Globus pallidus (tissue), 1 donor: ENCODE measurements at regions not wholly inside any gene's neighbourhood (a gene's known extent, or its start where the extent isn't known, plus 50 kb on each side); places are given as distances from the start of the nearest gene placed in this dataset.
"Not testable (repeated sequence)": the region's sequence is repeated elsewhere in the genome, so short reads cannot be mapped to it uniquely, and the experiment has no call there.

Experiments used
- DNase-seq: peaks from one replicate; pipeline ENCODE4 v3.0.0-alpha.2; 2015; ENCODE audit warnings: low spot score

DNA sequence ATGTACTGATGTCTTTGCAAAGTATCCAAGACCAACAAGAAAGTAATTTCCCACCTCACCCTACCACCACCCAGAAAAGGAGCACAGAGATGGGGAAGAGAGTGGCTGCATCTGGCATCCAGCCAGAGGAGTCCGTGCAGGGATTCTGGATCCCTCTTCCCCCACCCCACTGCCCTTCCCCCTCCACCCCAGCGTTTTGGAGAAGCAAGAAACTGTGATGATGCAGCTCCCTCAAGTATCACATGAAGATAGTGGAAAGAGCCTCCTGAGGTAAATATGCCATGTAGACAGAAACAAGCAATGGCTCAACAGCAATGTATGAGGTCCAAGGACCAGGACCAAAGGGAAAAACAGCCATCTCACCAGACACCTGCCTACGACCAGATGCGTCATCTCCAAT is 153.8 kb downstream of the DEPDC1B start:
- DNase-seq = no peak

- no peak for DNase-seq
These were observed 154.4 kb downstream of the DEPDC1B start for GRCh38 chr5:60545551-60545950.

- no peak for DNase-seq
These were observed 155.8 kb downstream of the DEPDC1B start for GRCh38 chr5:60544142-60544541.

- DNase-seq = no peak
These were observed 158.0 kb downstream of the DEPDC1B start for GRCh38 chr5:60541980-60542379.

GRCh38 chr5:60540856-60541805 is 158.8 kb downstream of the DEPDC1B start:
- DNase-seq = no peak

DNA sequence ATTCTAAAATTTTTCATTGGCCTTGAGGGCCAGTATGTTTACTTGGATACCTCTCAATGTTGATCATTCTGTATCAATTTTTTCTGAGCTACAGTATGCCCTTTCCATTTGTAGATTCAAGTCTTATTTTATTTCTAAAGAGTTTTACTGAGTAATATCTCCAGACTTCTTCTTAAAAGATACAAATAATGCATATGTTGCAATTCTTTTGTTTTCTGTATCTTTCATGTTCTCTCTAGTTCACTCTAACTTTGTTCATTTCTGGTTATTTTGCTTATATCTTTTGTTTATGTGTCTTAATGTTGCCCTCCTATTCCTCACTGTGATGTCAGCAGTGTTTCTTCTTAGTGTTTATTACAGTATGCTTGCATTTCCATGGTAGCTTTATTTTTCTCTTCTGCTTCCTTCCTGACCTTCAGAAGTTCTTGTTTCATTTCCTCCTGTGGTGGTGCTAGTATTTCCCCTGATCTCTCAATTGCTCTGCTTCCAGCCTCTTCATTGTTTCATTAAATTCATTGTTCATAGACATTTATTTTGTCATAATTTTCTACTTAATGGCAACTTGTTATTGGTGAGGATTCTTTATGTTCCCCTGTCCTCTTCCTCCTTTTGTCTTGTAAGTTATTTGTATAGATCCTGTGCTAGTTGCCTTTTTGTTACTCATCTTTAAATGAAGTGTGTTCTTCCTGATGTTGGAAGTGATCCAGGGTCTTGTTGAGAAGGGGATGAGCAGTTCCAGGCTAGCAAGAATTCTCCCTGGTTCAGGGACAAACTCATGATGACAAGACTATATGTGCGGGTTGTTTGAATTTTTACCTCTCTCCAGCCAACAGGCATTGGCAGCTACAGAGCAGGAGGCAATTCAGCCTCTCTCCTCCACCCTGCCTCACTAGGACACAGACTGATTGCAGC is 160.8 kb downstream of the DEPDC1B start:
- no peak for DNase-seq

- no peak for DNase-seq
These were observed 161.5 kb downstream of the DEPDC1B start for GRCh38 chr5:60538426-60538825.

DNA sequence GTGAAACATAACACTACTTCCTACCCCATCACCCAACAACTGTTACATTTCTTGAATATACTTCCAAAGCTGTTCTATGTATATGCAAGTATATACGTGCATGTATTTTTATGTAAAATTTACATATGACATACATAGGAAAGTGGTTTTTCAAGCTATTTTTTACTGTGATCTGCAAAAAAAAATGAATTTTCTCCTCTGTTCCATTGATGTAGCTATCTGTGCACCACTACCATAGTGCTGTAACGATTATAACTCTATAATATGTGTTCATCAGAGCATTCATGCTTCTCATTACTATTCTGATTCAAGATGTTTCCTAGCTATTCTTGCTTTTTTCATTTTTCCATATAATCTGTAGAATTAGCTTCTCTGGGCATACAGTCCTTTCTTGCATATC is 164.0 kb downstream of the DEPDC1B start:
- no peak for DNase-seq

DNA sequence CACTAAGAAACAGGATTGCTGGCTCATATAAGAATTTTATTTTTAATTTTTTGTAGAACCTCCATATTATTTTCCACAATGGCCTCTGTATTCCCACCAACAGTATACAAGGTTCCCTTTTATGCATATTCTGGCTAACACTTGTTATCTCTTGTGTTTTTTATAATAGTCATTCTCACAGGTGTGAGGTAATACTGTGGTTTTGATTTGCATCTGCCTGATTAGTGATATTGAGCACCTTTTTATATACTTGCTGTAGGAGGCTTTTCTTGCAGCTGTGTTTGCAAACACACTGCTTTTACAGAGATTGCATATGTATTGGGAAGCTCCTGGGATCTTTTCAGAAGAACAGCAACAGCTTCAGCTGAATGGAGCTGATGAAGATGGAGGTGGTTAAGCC is 164.8 kb downstream of the DEPDC1B start:
- no peak for DNase-seq

- peak; percentile 55 for DNase-seq
These were observed 166.2 kb downstream of the DEPDC1B start for GRCh38 chr5:60533789-60534188.

DNA sequence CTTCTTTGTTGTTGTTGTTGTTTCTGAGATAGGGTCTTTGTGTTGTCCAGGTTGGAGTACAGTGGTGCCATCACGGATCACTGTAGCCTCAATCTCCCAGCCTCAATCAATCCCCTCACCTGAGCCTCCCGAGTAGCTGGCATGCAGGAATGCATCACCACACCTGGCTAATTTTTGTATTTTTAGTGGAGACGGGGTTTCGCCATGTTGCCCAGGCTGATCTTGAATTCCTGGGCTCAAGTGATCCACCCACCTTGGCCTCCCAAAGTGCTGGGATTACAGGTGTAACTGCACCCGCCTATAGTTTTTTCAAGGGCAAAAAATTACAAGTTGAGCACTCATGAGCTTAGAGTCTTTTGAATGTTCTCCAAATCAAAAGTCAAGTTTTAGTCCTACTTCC is 167.2 kb downstream of the DEPDC1B start:
- DNase-seq = not testable (repeated sequence)

DNA sequence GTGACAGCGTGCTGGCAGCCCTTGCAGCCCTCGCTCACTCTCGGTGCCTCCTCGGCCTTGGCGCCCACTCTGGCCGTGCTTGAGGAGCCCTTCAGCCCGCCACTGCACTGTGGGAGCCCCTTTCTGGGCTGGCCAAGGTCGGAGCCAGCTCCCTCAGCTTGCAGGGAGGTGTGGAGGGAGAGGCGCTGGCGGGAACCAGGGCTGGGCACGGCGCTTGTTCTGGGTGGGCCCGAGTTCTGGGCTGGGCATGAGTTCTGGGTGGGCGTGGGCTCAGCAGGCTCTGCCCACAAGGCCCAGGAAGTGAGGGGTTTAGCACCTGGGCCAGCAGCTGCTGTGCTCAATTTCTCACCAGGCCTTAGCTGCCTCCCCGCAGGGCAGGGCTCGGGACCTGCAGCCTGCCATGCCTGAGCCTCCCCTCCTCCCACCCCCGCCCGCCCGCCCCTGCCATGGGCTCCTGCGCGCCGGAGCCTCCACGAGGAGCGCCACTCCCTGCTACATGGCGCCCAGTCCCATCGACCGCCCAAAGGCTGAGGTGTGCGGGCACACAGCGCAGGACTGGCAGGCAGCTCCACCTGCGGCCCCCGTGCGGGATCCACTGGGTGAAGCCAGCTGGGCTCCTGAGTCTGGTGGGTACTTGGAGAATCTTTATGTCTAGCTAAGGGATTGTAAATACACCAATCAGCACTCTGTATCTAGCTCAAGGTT is 169.7 kb downstream of the DEPDC1B start:
- not testable (repeated sequence) for DNase-seq

- no peak for DNase-seq
These were observed 171.0 kb downstream of the DEPDC1B start for GRCh38 chr5:60529001-60529400.

- no peak for DNase-seq
These were observed 172.9 kb downstream of the DEPDC1B start for GRCh38 chr5:60527072-60527471.

DNA sequence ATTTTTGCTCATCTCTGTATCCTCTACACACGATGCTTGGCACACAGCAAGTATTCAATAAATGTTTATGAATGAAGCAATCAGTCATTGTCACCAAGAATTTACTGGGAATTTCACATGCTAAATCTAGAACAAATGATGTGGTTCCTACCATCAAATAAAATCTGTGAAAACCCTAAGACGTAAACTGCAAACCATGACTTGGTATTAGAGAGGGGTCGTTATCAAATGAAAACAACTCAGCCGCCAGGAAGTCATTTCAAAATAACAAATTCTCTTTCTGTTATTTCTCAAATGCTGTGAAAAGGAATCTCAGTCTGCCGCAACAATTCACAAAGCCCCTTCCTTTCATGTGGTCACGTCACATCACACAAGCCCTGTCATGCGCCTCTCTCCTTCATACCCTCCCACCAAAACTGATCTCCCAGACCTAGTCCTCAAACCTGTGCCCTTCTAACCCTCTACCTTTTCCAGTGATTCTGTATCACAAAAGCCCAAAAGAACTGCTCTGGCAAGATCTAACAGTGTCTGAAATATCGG is 173.6 kb downstream of the DEPDC1B start:
- DNase-seq = peak; percentile 59

GRCh38 chr5:60522292-60522905 is 177.6 kb downstream of the DEPDC1B start:
- no peak for DNase-seq

- DNase-seq = no peak
These were observed 178.3 kb downstream of the DEPDC1B start for GRCh38 chr5:60521376-60522291.

DNA sequence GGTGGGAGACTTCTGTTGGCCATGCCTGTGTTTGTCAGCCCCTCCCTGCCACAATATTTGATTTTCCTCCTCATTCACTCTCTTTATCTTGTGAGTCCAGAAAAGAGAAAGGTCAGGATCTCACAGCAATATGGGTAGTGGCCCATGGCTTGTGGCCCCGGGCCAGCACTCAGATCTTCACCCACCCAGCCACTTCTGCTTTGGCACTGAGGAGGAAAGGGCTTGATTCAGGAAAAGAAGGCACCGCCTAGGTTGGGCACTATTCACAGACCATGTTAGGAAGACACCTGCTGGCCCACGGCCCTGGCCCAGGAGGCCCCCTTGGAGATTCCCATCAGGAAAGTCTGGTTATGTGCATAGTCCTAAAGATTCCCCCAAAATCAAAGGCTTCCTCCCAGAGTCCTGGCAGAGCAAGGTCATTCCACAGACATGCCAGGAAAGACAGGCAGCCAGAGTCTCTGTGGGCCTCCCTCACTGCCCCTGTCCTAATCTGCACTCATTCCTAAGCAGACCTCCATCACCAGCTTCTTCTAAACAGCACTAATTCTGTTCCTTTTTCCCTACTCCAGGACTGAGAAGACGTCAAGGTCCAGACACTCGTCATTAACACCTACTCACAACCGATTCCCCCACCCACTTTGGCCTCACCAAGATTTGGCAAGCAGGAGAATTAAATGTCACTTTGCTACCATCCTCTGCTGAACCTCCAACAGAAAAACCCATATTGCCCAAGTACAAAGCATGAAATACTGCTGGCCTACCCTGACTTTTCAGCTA is 179.3 kb downstream of the DEPDC1B start:
- no peak for DNase-seq

- DNase-seq = no peak
These were observed 180.6 kb downstream of the DEPDC1B start for GRCh38 chr5:60519372-60519771.

GRCh38 chr5:60517850-60518249 is 182.1 kb downstream of the DEPDC1B start:
- no peak for DNase-seq
